GM08714 (cell line): ENCODE measurements at regions not wholly inside any gene's neighbourhood (a gene's known extent, or its start where the extent isn't known, plus 50 kb on each side); places are given as distances from the start of the nearest gene placed in this dataset.

Experiments used
- H3K4me3 ChIP-seq: fragments of 200-500 bp; sonication (Bioruptor generic); 2 replicates; pipeline ENCODE4 v1.5.1; 2014; ENCODE audit warnings: mild to moderate bottlenecking, low read length, inconsistent platforms
- ZNF274 ChIP-seq: IDR thresholded peaks from 2 replicates; pipeline ENCODE4 v1.6.1; 2012; ENCODE audit warnings: mild to moderate bottlenecking, low read depth, low read length

- no peak for TF ChIP-seq ZNF274
- H3K4me3 ChIP-seq: no peak overlapping the region
Measured at GRCh38 chr1:191839891-191840290, 318.4 kb upstream of the RGS18 start.

GRCh38 chr1:191851799-191852595 lies 306.3 kb upstream of the RGS18 start:
- no peak for TF ChIP-seq ZNF274
- H3K4me3 ChIP-seq: no peak overlapping the region

GRCh38 chr1:191852907-191853306 lies 305.4 kb upstream of the RGS18 start:
- H3K4me3 ChIP-seq: no peak overlapping the region
- no peak for TF ChIP-seq ZNF274

- no peak overlapping the region for H3K4me3 ChIP-seq
- no peak for TF ChIP-seq ZNF274
Measured at GRCh38 chr1:191857600-191857999, 300.7 kb upstream of the RGS18 start.

GRCh38 chr1:191865479-191865878 lies 292.8 kb upstream of the RGS18 start:
- H3K4me3 ChIP-seq: no peak overlapping the region
- no peak for TF ChIP-seq ZNF274

- no peak for TF ChIP-seq ZNF274
- no peak overlapping the region for H3K4me3 ChIP-seq
Measured at GRCh38 chr1:191866155-191866554, 292.1 kb upstream of the RGS18 start.

- H3K4me3 ChIP-seq: no peak overlapping the region
- no peak for TF ChIP-seq ZNF274
Measured at GRCh38 chr1:191869790-191870312, 288.4 kb upstream of the RGS18 start.

- no peak for TF ChIP-seq ZNF274
- no peak overlapping the region for H3K4me3 ChIP-seq
Measured at GRCh38 chr1:191870490-191870889, 287.8 kb upstream of the RGS18 start.

- H3K4me3 ChIP-seq: no peak overlapping the region
- no peak for TF ChIP-seq ZNF274
Measured at GRCh38 chr1:191875994-191876393, 282.3 kb upstream of the RGS18 start.

GRCh38 chr1:191876631-191877030 lies 281.6 kb upstream of the RGS18 start:
- no peak for TF ChIP-seq ZNF274

GRCh38 chr1:191882870-191883269 lies 275.4 kb upstream of the RGS18 start:
- TF ChIP-seq ZNF274: no peak
- H3K4me3 ChIP-seq: no peak overlapping the region

More at GRCh38 chr1:191876631-191877030, 281.6 kb upstream of the RGS18 start:
- H3K4me3 ChIP-seq: no peak overlapping the region

- H3K4me3 ChIP-seq: no peak overlapping the region
- TF ChIP-seq ZNF274: no peak
Measured at GRCh38 chr1:191886977-191887376, 271.3 kb upstream of the RGS18 start.

- TF ChIP-seq ZNF274: no peak
- no peak overlapping the region for H3K4me3 ChIP-seq
Measured at GRCh38 chr1:191888996-191889622, 269.2 kb upstream of the RGS18 start.

GRCh38 chr1:191889623-191890003 lies 268.6 kb upstream of the RGS18 start:
- no peak for TF ChIP-seq ZNF274
- no peak overlapping the region for H3K4me3 ChIP-seq

- no peak overlapping the region for H3K4me3 ChIP-seq
- TF ChIP-seq ZNF274: no peak
Measured at GRCh38 chr1:191890433-191891088, 267.7 kb upstream of the RGS18 start.
